HCT116 (cell line): ENCODE measurements at regions not wholly inside any gene's neighbourhood (a gene's known extent, or its start where the extent isn't known, plus 50 kb on each side); places are given as distances from the start of the nearest gene placed in this dataset.

Experiments used
- CEBPB ChIP-seq: IDR thresholded peaks from 2 replicates; pipeline ENCODE4 v1.6.1; 2012; ENCODE audit warnings: low read depth
- EZH2 ChIP-seq: fragments of 200-600 bp; sonication (generic); IDR thresholded peaks from 2 replicates; pipeline ENCODE4 v1.6.1; 2017; ENCODE audit warnings: antibody characterized with exemption, mixed run types
- POLR2AphosphoS5 ChIP-seq: IDR thresholded peaks from 2 replicates; pipeline ENCODE4 v1.6.1; 2011; ENCODE audit warnings: mild to moderate bottlenecking, low read depth, low read length, moderate library complexity
- SIN3A ChIP-seq: IDR thresholded peaks from 2 replicates; pipeline ENCODE4 v1.6.1; 2012; ENCODE audit warnings: low read depth
- SP1 ChIP-seq: IDR thresholded peaks from 2 replicates; pipeline ENCODE4 v1.6.1; 2012; ENCODE audit warnings: low read depth
- TCF7L2 ChIP-seq: IDR thresholded peaks from 2 replicates; pipeline ENCODE4 v1.7.0; 2011; ENCODE audit warnings: borderline replicate concordance, inconsistent platforms; ENCODE audit not compliant: insufficient read depth, insufficient read length; ENCODE audit errors: extremely low read depth
- YY1 ChIP-seq: IDR thresholded peaks from 2 replicates; pipeline ENCODE4 v1.6.1; 2011; ENCODE audit warnings: low read length, low read depth, moderate library complexity, mild to moderate bottlenecking; ENCODE audit not compliant: insufficient replicate concordance; ENCODE audit errors: extremely low read depth
- ZFX ChIP-seq: fragments of 450-650 bp; IDR thresholded peaks from 2 replicates; pipeline ENCODE4 v1.6.1; 2017
- ZNF274 ChIP-seq: fragments of 200-500 bp; sonication (Bioruptor generic); IDR thresholded peaks from 2 replicates; pipeline ENCODE4 v1.6.1; 2014; ENCODE audit warnings: mild to moderate bottlenecking, low read depth, low read length, inconsistent platforms
- TF ChIP-seq, protein P1 (sequence below), 3 experiments: fragments of 200-600 bp in 1 of 3; sonication (generic) in 1 of 3; IDR thresholded peaks in 2 of 3; conservative IDR thresholded peaks in 1 of 3; 2 replicates each; pipeline ENCODE4 v1.5.1; 2012 to 2017; ENCODE audit warnings: low read depth in 2 of 3, low read length in 2 of 3, antibody characterized with exemption in 1 of 3, borderline replicate concordance in 1 of 3, control low read depth in 1 of 3, mild to moderate bottlenecking in 1 of 3, mixed read lengths in 1 of 3, mixed run types in 1 of 3, moderate library complexity in 1 of 3; ENCODE audit not compliant: insufficient read depth in 1 of 3
- TF ChIP-seq, protein P2 (sequence below): IDR thresholded peaks from 2 replicates; pipeline ENCODE4 v1.6.1; 2012; ENCODE audit warnings: low read depth

DNA sequence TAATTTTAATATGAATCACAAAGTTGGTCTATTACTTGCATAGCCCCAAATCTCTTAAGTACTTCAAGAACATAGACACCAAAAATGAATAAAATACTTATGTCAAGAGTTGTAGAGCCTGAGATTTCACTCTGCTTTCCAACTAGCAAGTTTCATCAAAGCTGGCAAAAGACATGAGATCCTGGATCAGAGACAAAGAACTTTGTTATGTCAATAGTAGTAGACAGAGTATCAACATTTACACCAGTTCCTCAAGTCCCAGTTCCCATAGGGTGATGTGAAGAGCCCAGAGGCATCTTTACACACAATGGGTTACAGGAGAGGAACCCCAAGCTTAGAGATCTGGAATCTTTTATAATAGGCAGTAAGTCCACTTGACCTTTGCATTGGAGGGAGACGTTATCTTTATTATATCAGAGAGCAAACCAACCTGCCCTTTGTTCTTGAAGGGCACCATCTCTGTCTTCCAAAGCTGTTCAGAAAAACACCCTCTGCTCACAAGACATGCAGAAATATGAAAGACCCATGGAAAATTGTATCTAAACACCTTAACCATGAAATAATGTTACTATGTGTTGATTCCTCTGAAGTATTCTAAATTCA is 174.4 kb upstream of the GALNT2 start:
- TF ChIP-seq, protein P1, sequence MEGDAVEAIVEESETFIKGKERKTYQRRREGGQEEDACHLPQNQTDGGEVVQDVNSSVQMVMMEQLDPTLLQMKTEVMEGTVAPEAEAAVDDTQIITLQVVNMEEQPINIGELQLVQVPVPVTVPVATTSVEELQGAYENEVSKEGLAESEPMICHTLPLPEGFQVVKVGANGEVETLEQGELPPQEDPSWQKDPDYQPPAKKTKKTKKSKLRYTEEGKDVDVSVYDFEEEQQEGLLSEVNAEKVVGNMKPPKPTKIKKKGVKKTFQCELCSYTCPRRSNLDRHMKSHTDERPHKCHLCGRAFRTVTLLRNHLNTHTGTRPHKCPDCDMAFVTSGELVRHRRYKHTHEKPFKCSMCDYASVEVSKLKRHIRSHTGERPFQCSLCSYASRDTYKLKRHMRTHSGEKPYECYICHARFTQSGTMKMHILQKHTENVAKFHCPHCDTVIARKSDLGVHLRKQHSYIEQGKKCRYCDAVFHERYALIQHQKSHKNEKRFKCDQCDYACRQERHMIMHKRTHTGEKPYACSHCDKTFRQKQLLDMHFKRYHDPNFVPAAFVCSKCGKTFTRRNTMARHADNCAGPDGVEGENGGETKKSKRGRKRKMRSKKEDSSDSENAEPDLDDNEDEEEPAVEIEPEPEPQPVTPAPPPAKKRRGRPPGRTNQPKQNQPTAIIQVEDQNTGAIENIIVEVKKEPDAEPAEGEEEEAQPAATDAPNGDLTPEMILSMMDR (IDR thresholded peaks at IDR 0.05 in 2 of 3, conservative IDR thresholded peaks at IDR 0.05 in 1 of 3; ENCODE audit: borderline replicate concordance in 1 of 3, insufficient read depth in 1 of 3, low read depth in 2 of 3, low read length in 2 of 3), result no peak
- TF ChIP-seq POLR2AphosphoS5, result no peak
- TF ChIP-seq EZH2, result no peak
- no peak for TF ChIP-seq SIN3A
- no peak for TF ChIP-seq CEBPB
- no peak for TF ChIP-seq TCF7L2
- TF ChIP-seq, protein P2, sequence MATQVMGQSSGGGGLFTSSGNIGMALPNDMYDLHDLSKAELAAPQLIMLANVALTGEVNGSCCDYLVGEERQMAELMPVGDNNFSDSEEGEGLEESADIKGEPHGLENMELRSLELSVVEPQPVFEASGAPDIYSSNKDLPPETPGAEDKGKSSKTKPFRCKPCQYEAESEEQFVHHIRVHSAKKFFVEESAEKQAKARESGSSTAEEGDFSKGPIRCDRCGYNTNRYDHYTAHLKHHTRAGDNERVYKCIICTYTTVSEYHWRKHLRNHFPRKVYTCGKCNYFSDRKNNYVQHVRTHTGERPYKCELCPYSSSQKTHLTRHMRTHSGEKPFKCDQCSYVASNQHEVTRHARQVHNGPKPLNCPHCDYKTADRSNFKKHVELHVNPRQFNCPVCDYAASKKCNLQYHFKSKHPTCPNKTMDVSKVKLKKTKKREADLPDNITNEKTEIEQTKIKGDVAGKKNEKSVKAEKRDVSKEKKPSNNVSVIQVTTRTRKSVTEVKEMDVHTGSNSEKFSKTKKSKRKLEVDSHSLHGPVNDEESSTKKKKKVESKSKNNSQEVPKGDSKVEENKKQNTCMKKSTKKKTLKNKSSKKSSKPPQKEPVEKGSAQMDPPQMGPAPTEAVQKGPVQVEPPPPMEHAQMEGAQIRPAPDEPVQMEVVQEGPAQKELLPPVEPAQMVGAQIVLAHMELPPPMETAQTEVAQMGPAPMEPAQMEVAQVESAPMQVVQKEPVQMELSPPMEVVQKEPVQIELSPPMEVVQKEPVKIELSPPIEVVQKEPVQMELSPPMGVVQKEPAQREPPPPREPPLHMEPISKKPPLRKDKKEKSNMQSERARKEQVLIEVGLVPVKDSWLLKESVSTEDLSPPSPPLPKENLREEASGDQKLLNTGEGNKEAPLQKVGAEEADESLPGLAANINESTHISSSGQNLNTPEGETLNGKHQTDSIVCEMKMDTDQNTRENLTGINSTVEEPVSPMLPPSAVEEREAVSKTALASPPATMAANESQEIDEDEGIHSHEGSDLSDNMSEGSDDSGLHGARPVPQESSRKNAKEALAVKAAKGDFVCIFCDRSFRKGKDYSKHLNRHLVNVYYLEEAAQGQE, result no peak
- TF ChIP-seq SP1, result no peak
- no peak for TF ChIP-seq ZNF274
- TF ChIP-seq YY1, result no peak
- no peak for TF ChIP-seq ZFX
